ENCODE measurements at regions not wholly inside any gene's neighbourhood (a gene's known extent, or its start where the extent isn't known, plus 50 kb on each side); places are given as distances from the start of the nearest gene placed in this dataset.

- DNase-seq: no peak
Observed at GRCh38 chr17:33416131-33416530, 123.0 kb upstream of the ASIC2 start.

DNA sequence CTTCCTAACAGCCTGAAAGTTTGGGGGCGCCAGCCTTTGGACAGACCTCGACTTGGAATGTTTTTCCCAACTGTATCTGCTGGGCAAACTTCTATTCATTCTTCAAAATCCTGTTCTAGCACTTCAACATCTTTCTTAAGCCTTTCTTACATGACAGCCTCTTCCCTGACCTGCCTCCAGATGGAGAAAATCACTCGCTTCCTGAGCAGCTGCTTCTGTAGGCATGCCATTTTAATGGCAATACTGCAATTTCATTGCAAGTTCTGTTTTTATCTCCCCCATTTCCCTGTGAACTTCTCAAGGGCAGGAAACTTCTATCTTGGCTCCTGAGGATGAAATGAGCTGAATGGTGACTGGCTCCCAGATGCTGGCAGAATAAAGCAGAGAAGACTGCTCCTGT is 128.8 kb upstream of the ASIC2 start:
- DNase-seq: no peak

- DNase-seq: no peak
Observed at GRCh38 chr17:33433581-33433980, 140.5 kb upstream of the ASIC2 start.

GRCh38 chr17:33434841-33435240 is 141.7 kb upstream of the ASIC2 start:
- no peak for DNase-seq

DNA sequence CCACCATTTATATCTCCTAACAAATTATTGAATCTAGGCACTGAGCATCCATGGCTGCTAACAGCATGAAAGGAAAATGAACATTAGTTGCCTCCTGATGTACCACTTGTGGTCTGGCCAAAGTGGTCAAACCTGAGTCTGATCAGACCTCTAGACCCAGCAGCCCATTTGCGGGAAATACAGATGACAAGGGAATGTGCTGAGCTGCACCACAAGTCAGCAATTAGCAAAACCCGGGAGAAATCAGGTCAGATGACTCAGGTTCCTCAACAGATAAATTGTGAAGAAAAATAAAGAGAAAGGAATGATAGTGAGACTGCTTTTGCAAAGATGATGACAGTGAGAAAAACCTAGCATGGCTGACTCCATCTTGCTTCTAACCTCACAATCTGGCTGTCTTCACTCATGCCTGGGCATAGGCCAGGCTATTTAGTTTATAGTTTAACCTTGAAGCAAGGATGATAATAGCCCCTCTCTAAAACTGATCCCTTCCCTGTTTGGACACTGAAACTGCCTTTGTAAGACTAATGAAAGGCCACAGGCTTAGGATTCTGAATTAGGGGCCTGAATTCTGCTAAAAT is 142.7 kb upstream of the ASIC2 start:
- DNase-seq: no peak

DNA sequence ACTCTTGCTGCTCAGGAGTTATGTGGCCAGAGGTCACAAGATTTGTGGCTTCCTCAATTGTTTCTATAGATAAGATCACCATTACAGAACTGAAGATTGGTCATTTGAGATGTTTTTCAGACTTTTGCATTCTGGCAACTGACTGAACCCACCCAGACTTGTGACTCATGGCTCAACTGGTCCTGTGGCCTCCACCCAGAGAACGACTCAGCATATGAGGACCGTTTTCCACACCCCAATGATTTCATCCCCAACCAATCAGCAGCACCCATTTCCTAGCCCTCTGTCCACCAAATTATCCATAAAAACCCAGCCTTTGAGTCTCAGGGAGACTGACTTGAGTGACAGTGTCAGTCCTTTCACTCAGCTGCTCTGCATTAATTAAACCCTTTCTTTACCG is 143.2 kb upstream of the ASIC2 start:
- no peak for DNase-seq

DNA sequence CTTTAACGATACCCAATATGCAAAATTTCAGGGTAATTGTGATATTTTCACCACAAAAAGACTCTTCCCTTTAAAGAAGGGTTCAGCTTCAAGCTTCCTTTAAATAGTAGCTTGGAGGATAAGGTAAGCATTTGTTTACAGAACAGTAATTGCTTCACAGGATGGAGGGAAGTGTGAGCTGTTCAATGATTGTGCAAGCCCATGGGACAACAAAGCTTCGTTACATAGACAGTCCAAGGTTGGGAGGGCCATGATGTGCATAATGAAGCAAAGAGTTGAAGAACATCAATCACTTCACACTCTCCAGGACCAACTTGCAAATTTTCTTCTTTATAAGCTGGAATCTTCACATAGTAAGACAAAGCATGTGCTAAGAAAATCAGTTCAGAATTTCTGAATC is 145.0 kb upstream of the ASIC2 start:
- no peak for DNase-seq

GRCh38 chr17:33438578-33438977 is 145.5 kb upstream of the ASIC2 start:
- DNase-seq: no peak

DNA sequence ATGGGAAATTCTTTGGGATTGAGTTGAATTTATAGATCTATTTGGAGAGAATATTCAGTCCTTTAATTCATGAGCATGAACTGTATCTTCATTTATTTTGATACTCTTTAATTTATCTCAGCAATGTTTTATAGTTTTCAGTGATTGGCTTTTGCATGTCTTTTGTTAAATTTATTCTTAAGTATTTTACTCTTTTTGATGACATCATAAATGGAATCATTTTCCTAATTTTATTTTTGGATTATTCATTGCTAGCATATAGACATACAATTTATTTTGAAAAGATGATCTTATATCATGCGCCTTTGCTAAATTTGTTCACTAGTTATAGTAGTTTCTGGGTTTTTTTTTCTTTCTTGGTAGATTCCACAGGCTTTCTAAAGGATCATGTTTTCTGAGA is 149.2 kb upstream of the ASIC2 start:
- no peak for DNase-seq

DNA sequence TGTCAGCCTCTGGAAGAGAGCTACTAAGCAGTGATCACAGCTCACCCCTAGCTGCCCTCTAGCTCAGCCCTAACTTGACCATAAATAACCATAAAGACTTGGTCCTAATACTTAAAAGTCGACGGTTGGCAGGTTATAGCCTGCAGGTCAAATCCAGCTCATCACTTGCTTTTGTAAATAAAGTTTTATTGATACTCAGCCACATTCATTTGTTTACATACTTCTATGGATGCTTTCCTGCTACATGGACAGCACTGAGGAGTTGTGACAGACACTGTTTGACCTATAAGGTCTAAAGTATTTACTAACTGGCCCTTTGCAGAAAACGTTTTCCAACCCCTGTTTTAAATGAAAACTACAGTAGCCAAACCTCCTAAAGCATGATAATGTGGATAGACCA is 151.6 kb upstream of the ASIC2 start:
- no peak for DNase-seq

DNA sequence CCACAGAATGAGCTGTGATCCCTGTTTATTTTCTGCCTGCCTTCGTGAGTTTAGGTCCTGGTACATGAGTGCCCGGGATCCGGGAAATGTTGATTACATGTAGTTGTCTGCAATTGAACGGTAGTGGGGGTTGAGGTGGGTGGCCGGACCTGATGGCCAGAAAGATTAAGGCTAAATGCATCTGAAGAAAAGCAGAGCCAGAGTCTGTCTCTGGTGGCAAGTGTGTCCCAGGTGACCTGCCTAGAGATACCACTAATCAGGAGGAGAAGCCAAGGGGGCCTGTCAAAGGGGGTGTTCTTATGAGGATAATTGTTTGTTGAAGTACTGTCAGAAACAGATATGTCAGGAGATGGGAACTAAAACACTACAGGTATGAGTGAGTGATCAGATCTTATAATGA is 154.0 kb upstream of the ASIC2 start:
- DNase-seq: no peak

DNA sequence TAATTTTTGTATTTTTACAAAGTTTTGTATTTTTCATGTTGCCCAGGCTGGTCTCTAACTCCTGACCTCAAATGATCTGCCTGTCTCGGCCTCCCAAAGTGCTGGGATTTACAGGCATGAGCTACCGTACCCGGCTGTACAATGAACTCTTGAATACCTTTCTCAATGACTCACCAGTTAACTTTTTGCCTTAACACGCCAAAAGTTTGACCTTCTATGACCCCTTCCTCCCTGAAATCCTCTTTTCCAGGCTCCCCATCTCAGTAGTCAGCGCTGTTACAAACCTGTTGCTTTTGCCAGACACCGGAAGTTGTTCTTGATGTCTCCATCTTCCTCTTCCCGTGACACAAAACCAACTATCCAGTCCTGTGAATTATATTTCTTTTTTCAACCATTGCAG is 158.1 kb upstream of the ASIC2 start:
- no peak for DNase-seq

DNA sequence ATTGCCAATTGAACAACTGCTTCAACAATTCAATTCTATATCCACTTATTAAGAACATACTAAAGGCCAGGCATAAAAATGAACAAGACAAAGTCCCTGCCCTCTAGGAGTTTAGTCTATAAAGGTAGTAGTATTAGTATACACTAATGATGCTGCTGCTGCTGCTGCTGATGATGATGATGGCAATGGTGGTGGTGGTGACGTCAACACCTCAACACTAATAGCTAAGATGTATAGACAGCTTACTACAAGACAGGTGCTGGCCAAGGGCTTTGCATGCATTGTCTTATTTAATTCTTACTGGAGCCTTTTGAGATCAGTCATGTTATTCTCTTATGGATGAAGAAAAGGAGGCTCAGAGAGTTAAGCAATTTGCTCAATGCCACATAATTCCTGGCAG is 164.4 kb upstream of the ASIC2 start:
- DNase-seq: no peak

DNA sequence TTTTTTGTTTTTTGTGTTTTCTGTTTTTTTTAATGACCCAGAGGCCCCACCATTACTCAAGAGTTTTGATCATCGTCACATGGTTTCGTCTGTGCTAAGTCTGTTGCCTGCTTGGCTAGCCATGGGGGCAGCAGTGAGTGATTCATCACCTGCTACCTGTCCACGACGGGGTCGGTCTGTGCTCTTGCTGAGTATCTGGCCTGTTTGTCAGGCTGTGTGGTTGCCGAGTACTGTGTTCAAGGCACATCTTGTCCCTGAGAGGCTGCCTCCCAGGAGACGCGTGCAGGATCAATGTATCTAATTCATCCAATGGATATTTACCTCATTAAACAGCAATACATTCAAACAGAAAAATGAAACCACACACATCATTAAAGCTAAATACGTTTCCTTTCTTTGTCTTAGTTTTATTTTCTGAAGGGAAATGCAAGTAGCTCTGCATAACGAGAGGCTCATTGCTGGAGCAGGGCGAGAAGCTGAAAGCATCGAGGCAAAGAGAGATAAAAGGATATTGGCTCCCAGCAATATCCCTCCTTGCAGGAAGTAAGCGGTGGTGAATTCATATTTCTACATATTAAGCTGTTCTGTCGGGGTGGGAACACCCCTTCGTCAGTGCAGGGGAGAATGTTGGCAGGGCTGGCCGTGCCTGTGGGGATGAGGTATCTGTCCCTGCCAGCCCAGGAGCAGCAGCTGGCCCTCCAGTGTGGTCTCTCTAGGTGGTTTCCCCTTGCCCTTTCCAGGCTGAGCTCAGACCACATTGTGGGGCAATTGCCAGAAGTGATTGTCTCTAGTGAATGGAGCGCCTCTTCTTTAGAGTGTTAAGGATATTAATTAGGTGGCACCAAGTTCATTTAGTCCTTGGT is 166.2 kb upstream of the ASIC2 start:
- no peak for DNase-seq

DNA sequence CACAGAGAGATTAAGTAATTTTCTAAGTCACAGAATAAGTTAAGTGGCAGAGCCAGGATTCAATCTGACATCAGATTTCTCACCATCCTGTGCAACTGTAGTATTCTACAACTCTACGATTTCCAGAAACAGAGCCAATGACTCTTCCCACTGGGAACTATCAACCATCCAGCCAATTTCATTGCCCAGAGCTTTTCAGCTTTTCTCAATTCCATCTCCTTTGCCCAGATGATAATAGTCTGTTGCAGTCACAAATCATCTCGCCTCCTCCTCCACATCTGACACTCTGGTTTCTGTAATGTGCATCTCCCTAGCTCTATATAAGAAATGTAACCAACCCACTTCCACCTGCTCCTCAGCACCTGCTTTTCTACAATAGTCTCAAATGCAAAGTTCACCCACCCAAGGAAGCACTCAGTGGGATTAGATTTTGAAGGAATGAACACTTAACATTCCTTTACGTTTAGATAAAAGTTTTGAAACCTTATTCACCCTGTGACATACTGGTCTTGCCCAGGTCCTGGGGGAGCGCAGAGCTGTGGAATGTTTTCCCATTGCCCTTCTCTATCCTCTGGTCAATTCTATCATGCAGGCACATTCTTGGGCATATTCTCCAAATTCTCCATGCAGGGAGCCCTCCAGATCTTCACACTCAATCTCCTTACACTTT is 167.8 kb upstream of the ASIC2 start:
- DNase-seq: no peak

DNA sequence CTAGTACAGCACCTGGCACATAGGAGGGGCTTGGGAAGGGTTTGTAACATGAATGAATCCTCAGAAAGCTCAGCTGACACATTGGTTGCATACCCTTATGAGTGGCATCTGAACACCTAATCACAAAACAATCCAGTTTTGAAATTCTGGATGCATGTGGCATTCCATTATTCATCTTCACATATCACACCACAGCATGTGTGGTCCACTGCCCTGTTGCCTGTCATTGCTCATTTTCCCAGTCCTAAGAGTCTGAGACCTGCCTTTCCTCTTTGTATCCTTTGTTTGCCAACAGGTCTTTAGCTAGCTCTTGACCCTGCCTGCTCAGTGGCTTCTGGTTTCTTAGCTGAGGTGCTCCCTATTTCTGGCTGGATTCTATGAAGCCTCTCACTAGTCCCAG is 170.8 kb upstream of the ASIC2 start:
- DNase-seq: no peak

- DNase-seq: no peak
Observed at GRCh38 chr17:33464669-33465280, 171.7 kb upstream of the ASIC2 start.

- DNase-seq: no peak
Observed at GRCh38 chr17:33469421-33469820, 176.3 kb upstream of the ASIC2 start.

- DNase-seq: no peak
Observed at GRCh38 chr17:33469911-33470310, 176.8 kb upstream of the ASIC2 start.

- no peak for DNase-seq
Observed at GRCh38 chr17:33473061-33473460, 180.0 kb upstream of the ASIC2 start.

- DNase-seq: no peak
Observed at GRCh38 chr17:33474789-33475188, 181.7 kb upstream of the ASIC2 start.

DNA sequence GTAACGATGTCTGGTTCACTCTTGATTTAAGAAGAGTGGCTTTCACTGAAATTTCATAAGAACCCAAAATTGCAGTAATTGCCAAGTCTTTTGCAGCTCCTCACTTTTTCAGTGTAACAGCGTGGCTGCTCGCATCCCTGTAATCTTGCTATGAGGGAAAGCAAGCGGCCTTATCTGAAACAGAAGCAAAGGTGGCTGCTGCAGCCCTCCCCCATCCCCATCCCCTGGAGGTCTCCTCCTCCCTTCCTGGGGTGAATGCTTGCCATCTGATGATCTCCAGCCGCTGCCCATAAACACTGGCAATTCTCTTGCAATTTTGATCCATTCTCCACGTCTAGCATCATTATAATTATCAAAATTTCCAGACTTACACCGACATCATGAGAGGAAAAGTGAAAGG is 182.5 kb upstream of the ASIC2 start:
- no peak for DNase-seq

GRCh38 chr17:33481652-33482051 is 188.6 kb upstream of the ASIC2 start:
- no peak for DNase-seq

DNA sequence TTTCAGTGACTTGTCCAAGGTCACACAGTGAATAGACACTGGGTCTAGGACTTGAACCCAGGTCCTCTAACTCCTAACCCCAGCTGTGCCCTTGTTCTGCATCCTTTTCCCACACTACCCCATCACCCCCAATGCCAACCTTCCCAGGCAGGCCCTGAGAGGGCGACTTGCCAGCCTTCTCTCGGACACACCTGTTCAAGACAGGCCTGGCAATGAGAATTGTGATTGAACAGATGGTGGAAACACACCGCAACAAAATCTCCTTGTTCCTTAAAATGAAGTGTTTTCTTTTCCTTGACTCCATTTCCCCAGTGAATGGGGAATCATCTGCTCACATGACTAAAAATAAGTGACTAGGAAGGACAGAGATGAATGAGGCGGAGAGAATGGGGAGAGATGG is 189.5 kb upstream of the ASIC2 start:
- DNase-seq: no peak
